ENCODE measurements at regions not wholly inside any gene's neighbourhood (a gene's known extent, or its start where the extent isn't known, plus 50 kb on each side); places are given as distances from the start of the nearest gene placed in this dataset.

- TF ChIP-seq CTCF (IDR thresholded peaks at IDR 0.05) (no peak), TCF7L2 (IDR thresholded peaks at IDR 0.05; ENCODE audit: low read depth, low read length) (no peak)
These were observed 591.8 kb downstream of the BUD13 start for GRCh38 chr11:116180806-116181600.
